Myocyte (in vitro differentiated cells): ENCODE measurements at regions not wholly inside any gene's neighbourhood (a gene's known extent, or its start where the extent isn't known, plus 50 kb on each side); places are given as distances from the start of the nearest gene placed in this dataset.
"Not testable (repeated sequence)": the region's sequence is repeated elsewhere in the genome, so short reads cannot be mapped to it uniquely, and the experiment has no call there.

Experiments used
- DNase-seq: peaks from one replicate; pipeline ENCODE4 v3.0.0-alpha.2; 2012; ENCODE audit warnings: low read depth

DNA sequence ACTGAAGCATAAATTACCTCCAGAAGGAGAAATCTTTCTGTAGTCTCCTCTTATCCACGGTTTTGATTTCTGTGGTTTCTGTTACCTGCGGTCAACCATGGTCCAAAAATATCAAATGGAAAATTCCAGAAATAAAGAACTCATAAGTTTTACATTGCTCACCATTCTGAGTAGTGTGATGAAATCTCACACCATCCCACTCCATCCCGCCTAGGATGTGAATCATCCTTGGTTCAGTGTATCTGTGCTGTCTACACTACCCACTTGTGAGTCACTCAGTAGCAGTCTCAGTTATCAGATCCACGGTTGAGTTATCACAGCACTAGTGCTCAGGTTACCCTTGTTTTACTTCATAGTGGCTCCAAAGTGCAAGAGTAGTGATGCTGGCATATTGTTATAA is 371.2 kb downstream of the NFIB start:
- DNase-seq, result peak; percentile 87

DNA sequence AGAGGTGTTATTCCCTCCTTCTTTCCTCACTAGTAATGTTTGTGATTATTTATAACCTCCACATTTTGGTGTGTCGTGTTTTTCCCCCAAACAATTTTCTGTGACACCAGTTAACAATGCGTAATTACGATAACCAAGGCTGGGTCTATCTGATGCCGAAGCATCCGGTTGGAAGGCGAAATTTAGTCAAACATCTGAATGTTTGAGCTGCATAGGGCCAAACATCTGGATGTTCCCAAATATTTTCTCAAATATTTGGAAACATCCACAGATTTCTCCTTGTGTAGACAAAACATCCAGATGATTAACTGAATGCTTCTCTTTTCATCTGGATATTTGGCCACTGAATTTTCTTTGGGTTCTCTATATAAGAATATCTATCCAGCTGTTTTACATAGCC is 371.7 kb downstream of the NFIB start:
- DNase-seq, result no peak

DNA sequence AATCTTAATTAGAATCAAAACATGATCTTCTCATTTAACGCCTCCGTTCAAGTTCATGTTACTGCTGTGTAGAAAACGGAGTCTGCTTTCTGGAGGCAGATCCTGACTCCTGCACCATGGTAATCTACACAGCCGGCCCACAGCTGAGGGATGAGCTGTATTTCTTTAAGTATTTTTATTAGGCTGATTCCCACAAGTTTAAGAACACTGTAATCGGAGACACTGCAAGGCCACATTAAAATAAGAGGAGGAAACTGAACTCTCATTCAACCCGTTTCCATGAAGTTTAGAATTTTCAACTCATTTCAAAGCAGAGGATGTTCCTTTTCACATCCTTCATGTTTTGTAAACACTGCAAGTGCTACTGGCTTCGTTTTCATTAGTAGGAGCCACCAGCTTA is 372.2 kb downstream of the NFIB start:
- DNase-seq, result peak; percentile 37

DNA sequence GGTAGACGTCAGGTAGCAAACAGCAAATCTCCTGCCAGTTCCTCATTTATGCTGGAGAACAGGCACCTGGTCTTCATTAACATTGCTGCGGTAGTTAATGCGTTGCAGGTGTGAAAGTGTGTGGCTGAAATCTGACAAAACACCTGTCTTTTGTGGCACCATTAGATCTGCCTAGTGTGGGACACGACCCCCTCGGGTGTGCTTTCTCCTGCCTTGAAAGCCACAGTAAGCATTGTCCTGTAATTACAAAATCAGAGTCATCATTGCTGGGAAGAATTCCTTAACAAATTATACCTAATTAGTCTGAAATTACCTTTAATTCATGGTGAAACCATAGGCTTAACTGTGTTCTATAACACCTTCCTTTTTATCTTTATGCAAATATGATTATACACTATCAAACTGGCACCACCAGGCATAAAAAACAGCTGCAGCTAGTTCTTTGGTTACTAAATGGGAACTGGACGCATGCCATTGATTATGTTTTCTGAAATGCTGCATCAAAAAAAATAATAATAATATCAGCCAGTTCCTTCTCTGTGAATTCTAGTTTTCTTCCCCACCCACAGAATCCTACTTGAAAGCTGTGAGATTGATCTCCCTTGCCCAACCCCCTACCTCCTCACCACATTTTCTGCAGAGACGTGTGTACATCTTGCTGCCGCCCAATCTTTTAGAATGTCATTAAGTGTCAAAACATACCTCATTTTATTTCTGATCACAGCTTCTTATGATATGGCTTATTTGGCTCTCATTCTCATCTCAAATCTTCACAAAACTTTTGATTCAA is 374.0 kb downstream of the NFIB start:
- peak; percentile 33 for DNase-seq

DNA sequence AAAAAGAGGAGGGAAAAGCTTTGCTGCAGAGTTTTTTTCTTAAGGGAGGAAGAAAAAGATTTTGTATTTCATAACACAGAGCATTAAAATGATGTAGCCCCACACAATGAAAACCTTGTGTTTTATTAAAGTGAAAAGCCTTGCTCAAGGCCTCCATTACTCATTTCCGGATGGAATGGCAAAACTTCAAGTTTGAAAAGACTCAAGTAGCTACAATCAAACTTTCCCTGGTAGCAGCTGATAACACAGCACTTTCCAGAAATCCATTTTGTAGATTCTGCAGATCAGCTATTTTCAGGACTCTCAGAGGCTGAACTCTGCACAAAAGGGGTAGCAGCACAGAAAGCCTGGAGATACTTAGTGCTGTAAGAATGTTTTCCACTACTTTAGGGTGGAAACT is 374.8 kb downstream of the NFIB start:
- DNase-seq, result peak; percentile 51

DNA sequence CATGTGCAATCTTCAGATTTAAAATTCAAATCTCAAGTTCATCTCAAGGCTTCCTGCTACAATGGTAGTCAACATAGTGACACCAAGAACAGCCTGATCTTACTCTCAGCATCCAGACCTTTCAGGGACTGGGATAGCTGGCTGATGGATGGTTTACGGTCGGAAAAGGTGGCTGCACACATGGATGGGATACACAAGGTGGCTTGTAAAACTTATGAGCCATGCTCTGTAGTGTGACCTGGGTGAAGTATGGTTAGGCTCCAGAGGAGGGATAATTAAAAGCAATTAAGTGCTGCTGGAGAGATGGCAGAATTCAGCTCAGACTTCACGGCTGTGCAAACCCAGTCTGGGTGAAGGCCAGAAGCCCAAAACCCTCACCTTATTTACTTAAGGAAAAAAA is 379.5 kb downstream of the NFIB start:
- DNase-seq, result no peak

DNA sequence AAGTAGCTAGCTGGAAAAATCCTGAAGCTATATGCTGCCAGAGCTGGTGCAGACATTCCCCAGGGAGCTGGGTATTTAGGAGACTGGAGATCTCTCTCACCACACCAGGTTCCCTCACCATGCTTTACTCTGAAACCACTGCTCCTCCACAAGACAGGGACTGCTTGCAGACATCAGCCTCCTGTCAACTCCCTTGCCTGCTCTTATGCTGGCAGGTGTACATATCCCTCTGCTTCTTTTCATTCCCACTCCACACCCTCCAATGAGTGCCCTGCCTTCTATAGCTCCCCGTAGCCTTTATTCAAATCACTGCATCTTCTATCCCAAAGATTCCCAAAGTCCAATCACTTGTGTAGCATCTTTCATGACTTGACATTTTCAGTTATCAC is 380.7 kb downstream of the NFIB start:
- DNase-seq, result no peak

DNA sequence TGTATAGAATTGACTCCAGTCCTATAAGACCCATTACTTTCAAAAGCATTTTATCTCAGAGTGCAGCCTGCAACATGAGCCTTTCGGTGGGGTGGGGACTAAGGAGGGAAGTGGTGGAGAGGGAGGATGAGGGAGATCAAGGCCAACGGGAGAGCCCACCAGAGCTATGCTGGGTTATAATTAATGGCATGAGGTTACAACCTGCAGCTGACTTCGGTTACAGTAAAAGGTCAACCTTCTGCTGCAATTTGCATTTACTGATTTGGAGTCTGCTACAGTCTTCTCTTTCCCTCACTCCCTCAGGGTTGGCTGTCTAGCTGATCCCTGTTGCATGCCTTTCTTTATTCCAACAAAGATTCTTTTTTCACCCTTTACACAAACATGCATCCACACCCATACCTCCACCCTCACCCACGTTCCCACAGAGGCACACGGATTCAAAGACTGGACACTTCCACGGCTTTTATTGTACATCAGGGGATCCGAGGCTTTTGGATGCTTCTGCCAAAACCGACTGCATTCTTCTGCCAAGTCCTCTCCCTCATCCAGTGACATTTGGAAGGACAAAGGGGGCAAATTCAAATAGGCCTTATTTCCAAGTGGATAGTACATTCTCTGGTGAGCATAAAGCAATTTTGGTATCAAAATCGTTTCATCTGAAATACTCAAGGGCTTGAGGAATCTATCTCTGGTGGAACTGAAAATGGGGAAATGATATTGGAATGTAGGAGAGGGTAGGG is 381.2 kb downstream of the NFIB start:
- no peak for DNase-seq

DNA sequence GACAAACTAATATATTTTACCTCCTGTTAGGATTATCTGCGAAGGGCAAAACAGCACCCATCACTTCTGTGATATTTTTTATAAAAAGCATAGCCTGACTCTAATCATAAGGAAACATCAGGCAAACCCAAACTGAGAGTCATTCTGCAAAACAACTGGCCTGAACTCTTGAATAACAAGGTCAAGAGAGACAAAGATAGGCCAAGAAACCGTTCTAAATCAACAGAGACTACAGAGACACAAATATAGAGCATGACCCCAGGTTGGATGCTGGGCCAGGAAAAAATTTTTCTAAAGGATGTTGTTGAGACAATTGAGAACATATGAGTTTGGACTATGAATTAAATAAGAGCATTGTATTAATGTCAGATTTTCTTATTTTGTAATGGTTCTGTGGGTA is 384.9 kb downstream of the NFIB start:
- no peak for DNase-seq

DNA sequence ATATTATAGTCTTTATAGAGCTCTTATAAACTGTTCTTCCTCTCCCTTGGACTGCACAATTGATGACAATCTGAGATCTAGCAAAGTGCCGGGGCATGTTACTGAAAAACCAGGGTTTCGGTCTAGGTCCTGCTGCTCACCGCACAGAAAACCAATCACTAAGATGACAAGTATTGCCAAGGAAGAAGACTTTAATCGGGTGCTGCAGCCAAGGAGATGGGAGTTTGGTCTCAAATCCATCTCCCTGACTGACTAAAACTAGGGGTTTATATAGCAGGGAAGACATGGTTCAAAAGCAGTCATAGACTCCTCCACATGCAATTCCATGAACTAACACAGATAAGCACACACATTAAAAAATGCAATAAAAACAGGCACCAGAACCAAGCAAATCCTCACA is 390.6 kb downstream of the NFIB start:
- no peak for DNase-seq

DNA sequence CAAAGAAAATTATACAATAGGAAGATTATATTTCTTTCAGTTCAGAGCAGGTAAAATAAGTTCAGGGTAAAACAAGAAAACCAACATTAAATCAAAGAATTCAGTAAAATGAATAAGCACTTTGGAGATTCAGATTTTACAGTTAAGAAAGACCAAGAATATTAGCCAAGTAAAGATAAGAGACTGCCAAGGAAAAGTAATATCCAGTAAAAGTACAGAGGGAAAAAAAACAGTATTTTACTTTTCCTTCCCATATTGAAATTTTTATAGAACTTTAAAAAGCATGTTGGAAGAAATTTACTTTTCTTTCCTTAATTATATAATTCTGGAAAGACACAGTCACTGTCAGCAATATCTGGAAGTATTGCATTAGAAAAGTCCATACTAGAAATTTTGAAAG is 393.4 kb downstream of the NFIB start:
- DNase-seq, result no peak

DNA sequence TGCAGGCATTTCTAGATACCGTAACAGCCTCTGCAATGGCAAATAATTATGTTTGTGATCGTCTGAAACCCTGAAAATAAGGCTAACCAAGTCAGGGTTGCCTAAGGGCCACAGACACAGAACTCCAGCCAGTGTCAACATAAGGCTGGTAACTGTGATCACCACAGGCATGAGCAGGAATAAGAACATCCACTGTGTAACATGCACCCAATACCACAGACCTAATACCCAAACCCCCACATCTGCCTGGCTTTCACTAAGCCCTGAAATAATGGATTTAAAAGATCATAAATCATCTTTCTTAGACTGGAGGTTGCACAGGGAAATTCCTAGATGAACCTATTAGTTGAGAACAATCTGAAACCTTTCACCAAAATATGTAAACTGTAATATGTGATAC is 394.5 kb downstream of the NFIB start:
- DNase-seq, result peak; percentile 36

DNA sequence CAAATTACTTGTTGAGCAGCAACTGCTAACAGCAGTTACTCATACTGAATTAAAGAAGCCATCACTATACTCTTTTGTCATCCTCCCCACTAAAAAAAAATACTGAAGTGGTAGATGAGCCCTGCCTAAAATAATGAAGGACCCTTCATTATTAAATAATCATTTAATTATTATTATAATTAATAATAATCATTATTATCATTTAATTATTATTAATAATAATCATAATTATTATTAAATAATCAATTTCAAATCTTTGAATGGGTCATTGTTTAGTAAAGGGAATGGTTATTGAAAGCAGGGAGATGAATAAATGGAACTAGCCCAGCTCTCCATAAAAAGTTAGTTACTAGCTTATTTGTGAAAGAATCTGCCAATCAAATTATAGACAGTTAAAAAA is 396.4 kb downstream of the NFIB start:
- no peak for DNase-seq

DNA sequence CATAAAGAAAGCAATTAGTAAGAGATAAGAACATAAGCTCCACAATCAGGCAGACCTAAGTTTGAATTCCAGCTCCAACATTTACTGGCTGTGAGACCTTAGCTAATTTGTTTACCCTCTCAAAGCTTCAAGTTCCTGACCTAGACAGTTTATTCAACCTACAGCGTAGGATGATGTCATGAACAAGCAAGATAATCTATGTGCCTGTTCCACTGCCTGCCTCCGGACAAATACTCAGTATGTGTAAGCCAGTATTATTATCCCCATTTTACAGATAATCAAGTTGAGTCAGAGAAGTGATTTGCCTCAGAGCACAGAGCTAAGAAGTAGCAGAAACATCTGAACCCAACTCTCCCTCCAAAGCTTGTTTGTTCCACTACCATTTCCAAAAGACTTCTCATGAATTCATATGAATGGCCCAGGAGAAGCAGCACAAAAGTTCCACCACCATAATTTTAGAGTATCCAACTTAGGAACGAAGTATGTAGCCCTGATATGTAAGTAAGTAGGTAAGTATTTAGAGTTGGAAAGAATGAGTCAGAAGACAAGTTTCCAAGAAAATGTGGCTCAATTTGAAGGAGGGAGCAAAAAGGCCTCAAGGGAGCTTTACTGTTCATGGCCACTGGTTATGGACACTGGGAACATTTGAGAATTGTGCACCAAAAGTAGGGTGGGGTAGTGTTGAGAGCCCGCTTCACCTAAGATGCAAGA is 398.2 kb downstream of the NFIB start:
- no peak for DNase-seq

DNA sequence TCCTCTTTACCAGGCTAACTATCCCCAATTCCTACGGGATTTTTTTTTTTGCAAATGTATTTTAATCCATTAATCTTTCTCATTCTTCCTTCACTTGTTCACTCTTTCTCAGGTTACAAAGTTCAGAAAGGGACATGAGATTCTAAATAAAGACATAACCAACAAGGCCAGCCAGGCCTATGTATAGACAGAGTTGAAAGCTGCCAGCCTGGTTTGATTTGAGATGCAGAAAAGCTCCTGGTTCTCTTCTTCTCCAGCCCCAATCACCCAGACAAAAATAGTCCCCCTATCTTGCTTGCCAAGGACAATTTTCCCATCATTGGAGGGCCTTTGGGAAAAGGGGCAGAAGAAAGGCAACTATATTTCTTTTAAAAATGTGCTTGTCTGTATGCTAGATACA is 398.8 kb downstream of the NFIB start:
- DNase-seq, result peak; percentile 26

DNA sequence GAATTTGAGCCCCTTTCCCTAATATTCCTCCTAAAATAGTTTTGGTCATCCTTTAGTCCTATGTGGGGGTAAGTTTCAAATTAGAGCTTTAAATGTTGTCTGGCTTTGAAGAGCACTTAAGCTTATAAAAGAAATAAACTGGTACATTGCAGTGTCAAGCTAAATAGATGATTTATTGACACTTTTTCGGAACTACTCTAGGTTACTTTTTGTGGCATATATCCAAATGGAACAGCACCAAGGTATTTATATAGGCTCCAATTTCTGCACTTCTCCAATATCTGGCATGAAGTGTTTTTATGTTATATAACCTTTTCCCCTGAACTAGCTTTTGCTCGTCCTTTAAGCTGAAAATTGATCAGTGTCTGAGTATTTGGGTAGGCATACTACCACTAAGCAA is 402.5 kb downstream of the NFIB start:
- DNase-seq, result no peak

DNA sequence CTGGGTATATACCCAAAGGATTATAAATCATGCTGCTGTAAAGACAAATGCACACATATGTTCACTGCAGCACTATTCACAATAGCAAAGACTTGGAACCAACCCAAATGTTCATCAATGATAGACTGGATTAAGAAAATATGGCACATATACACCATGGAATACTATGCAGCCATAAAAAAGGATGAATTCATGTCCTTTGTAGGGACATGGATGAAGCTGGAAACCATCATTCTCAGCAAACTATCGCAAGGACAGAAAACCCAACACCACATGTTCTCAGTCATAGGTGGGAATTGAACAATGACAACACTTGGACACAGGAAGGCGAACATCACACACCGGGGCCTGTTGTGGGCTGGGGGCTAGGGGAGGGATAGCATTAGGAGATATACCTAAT is 406.1 kb downstream of the NFIB start:
- DNase-seq, result not testable (repeated sequence)

DNA sequence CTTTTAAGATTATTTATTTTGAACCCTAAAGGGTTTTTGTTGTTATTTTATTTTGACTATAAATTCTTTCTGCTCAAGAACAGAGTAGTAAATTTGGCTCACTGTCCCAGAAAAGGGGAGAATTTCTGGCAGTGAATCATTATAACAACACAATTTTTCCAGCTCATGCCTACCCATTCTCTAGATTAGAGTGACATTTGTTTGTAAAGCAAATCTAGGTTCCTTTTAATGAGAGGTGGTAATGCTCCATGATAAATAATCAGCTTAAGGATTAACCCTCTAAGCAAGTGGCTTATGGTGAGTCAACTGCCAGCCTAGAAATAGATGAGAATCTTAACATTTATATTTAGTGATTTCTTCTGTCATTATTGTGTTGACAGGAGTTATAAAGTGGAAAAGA is 409.2 kb downstream of the NFIB start:
- no peak for DNase-seq

DNA sequence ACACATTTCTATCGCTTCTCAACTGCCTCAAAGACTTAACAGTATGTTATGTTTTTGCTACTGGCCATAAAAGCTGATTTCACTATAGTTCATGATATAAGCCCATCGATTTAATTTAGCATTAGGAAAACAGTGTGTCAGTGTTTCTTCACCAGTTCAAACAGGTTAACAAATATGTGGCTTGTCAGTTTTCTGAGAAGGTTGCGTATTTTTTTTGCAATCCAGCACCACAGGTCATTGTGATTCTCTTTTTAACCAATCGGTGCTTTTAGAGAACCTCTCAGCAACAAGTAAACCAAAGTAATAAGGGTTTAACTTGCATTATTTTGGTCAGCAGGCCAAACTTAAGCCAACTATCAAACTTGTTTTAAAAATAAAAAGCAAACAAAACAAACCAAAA is 409.6 kb downstream of the NFIB start:
- no peak for DNase-seq

DNA sequence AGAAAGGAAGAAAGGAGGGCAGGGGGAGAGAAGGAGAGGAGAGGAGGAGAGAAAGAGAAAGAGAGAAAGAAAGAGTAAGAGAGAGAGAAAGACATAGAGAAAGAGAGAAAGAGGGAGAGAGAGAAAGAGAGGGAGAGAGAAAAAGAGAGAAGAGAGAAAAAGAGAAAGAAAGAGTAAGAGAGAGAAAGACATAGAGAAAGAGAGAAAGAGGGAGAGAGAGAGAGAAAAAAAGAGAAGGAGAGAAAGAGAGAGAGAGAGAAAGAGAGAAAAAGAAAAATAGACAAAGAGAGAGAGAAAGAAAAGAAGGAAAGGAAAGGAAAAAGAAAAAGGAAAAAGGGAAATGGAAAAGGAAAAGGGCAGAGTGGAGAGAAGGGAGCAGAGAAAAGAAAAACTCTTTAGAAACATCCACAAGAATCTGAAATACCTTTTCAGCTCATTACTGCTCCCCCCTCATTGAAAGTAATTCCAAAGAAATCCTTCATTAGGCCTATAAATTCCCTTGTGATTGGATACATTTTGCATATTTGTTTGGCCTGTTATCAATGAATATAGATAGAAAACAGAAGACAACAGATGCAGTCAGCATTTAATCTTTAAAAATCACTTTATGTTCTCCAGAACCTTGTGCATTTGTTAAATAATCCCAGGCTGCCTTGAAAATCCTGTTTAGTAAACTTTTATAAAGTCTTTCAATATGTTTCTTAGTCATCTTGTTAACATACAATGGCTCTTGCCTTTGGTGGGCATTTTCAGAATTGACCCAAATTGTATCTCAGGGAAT is 411.5 kb downstream of the NFIB start:
- DNase-seq, result no peak

DNA sequence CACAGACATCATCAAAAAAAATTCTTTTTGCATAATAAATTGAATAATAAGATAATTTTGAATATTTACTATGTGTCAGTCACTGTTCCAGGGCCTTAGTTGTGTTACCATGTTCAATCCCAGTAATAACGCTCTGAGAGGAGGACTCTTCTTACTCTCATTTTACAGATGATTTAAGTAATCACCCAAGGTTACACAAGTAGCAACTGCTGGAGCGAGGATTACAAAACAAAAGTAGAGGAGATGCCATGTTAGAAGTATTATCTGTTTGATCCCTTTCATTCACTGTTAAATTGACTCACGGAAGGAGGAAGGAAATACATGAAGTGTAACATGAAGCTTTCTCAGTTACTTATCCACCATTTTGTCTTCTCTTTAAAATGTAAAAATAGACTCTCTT is 412.8 kb downstream of the NFIB start:
- DNase-seq, result no peak

DNA sequence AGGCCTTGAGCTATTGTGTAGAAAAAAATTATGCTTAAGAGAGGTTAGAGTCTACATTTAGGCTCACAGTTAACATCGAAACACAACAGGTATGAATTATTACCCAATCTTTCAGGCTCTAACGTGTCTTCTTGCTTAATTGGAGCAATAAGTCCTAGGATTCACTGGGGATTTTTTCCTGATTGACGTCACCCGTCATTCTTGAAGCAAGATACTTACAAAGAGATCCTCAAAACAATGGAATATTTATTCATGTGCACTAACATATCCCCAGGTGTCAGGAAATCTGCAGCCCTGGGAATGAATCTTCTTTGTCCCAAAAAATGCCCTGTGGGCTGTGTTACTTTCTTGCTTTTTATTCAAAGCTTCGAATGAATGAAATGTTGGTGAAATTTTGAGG is 413.5 kb downstream of the NFIB start:
- DNase-seq, result no peak
